HG03159 (cell line): ENCODE measurements at regions not wholly inside any gene's neighbourhood (a gene's known extent, or its start where the extent isn't known, plus 50 kb on each side); places are given as distances from the start of the nearest gene placed in this dataset.
A peak's percentile ranks its signal among the peaks of the same experiment; 100 is the strongest.
"Not testable (repeated sequence)": the region's sequence is repeated elsewhere in the genome, so short reads cannot be mapped to it uniquely, and the experiment has no call there.

Experiments
- ATAC-seq: cut with Tn5 transposase; IDR thresholded peaks from one replicate; pipeline ENCODE4 v1.9.1; 2021; ENCODE audit warnings: mild to moderate bottlenecking, moderate library complexity; ENCODE audit not compliant: unreplicated experiment

GRCh38 chr2:216944733-216945132 is 84.9 kb upstream of the TNP1 start:
- no peak for ATAC-seq

GRCh38 chr2:216943109-216943508 is 83.2 kb upstream of the TNP1 start:
- no peak for ATAC-seq

GRCh38 chr2:216942465-216942864 is 82.6 kb upstream of the TNP1 start:
- no peak for ATAC-seq

GRCh38 chr2:216942016-216942415 is 82.2 kb upstream of the TNP1 start:
- ATAC-seq, result no peak

- ATAC-seq, result no peak
Observed at GRCh38 chr2:216936954-216937357, 77.1 kb upstream of the TNP1 start.

GRCh38 chr2:216934623-216935022 is 74.8 kb upstream of the TNP1 start:
- no peak for ATAC-seq

- no peak for ATAC-seq
Observed at GRCh38 chr2:216934151-216934550, 74.3 kb upstream of the TNP1 start.

GRCh38 chr2:216932863-216933548 is 73.1 kb upstream of the TNP1 start:
- no peak for ATAC-seq

GRCh38 chr2:216932113-216932862 is 72.4 kb upstream of the TNP1 start:
- no peak for ATAC-seq

GRCh38 chr2:216930716-216931115 is 70.9 kb upstream of the TNP1 start:
- no peak for ATAC-seq

GRCh38 chr2:216929338-216929737 is 69.5 kb upstream of the TNP1 start:
- ATAC-seq, result not testable (repeated sequence)

- ATAC-seq, result no peak
Observed at GRCh38 chr2:216927163-216927562, 67.3 kb upstream of the TNP1 start.

GRCh38 chr2:216925636-216926366 is 65.9 kb upstream of the TNP1 start:
- ATAC-seq, result no peak

GRCh38 chr2:216925006-216925405 is 65.1 kb upstream of the TNP1 start:
- ATAC-seq, result no peak

- no peak for ATAC-seq
Observed at GRCh38 chr2:216923706-216924105, 63.8 kb upstream of the TNP1 start.

- peak; percentile 80 for ATAC-seq
Observed at GRCh38 chr2:216922175-216922780, 62.4 kb upstream of the TNP1 start.

- no peak for ATAC-seq
Observed at GRCh38 chr2:216920937-216921456, 61.1 kb upstream of the TNP1 start.

GRCh38 chr2:216920143-216920876 is 60.4 kb upstream of the TNP1 start:
- ATAC-seq, result no peak

GRCh38 chr2:216918088-216918680 is 58.3 kb upstream of the TNP1 start:
- no peak for ATAC-seq
